K562 (cell line): ENCODE measurements at regions not wholly inside any gene's neighbourhood (a gene's known extent, or its start where the extent isn't known, plus 50 kb on each side); places are given as distances from the start of the nearest gene placed in this dataset.

ENCODE experiments used
- NFIC ChIP-seq: fragments of 450-650 bp; IDR thresholded peaks from 2 replicates; pipeline ENCODE4 v1.6.1; 2017; ENCODE audit warnings: mild to moderate bottlenecking, inconsistent platforms
- TOE1 ChIP-seq, 2 experiments: fragments of 450-650 bp in 1 of 2; sonication (generic) in 1 of 2; formaldehyde crosslinking in 1 of 2; IDR thresholded peaks; 2 replicates each; pipeline versions ENCODE4 v1.7.1 to v1.8.0; 2016 to 2022; ENCODE audit warnings: borderline replicate concordance in 2 of 2, mild to moderate bottlenecking in 2 of 2, antibody characterized with exemption in 1 of 2, inconsistent platforms in 1 of 2, low read depth in 1 of 2, missing genetic modification reagents in 1 of 2, moderate library complexity in 1 of 2
- ZEB2 ChIP-seq: fragments of 450-650 bp; IDR thresholded peaks from 2 replicates; pipeline ENCODE4 v1.6.1; 2016
- ZFP36 ChIP-seq: fragments of 150-350 bp; IDR thresholded peaks from 2 replicates; pipeline ENCODE4 v1.6.1; 2018; ENCODE audit warnings: low read length, low read depth; ENCODE audit not compliant: partially characterized antibody
- TF ChIP-seq, protein P1 (sequence below): sonication (generic); formaldehyde crosslinking; IDR thresholded peaks from 2 replicates; pipeline ENCODE4 v1.5.0; 2020; ENCODE audit warnings: missing genetic modification reagents

GRCh38 chr9:1729631-1730030 lies 285.5 kb upstream of the SMARCA2 start:
- TF ChIP-seq NFIC: no peak
- no peak for TF ChIP-seq ZFP36
- TF ChIP-seq, protein P1, sequence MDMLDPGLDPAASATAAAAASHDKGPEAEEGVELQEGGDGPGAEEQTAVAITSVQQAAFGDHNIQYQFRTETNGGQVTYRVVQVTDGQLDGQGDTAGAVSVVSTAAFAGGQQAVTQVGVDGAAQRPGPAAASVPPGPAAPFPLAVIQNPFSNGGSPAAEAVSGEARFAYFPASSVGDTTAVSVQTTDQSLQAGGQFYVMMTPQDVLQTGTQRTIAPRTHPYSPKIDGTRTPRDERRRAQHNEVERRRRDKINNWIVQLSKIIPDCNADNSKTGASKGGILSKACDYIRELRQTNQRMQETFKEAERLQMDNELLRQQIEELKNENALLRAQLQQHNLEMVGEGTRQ: no peak
- no peak for TF ChIP-seq ZEB2
- no peak for TF ChIP-seq TOE1 (IDR thresholded peaks at IDR 0.05; ENCODE audit: borderline replicate concordance)
- no peak for TF ChIP-seq TOE1 (CRISPR knock-in tag; IDR thresholded peaks at IDR 0.05; ENCODE audit: borderline replicate concordance, low read depth)
